OCI-LY1 (cell line): ENCODE measurements at regions not wholly inside any gene's neighbourhood (a gene's known extent, or its start where the extent isn't known, plus 50 kb on each side); places are given as distances from the start of the nearest gene placed in this dataset.

Experiments
- H2AFZ ChIP-seq: fragments of 200-600 bp; sonication (generic), shearing (Covaris generic); 2 replicates; pipeline ENCODE4 v1.6.0; 2014; ENCODE audit warnings: antibody characterized with exemption, mild to moderate bottlenecking, low read length
- H3F3A ChIP-seq: fragments of 200-600 bp; sonication (generic), shearing (Covaris generic); 2 replicates; pipeline ENCODE4 v1.6.0; 2014; ENCODE audit warnings: mild to moderate bottlenecking, antibody characterized with exemption, low read length, moderate library complexity; ENCODE audit not compliant: insufficient read depth
- H3K27ac ChIP-seq: fragments of 200-600 bp; sonication (generic); 2 replicates; pipeline ENCODE4 v1.5.1; 2014; ENCODE audit warnings: low read length, mixed run types, mild to moderate bottlenecking, low read depth; ENCODE audit not compliant: poor library complexity, severe bottlenecking
- H3K27me3 ChIP-seq: fragments of 200-600 bp; sonication (generic); 2 replicates; pipeline ENCODE4 v1.6.0; 2014; ENCODE audit warnings: antibody characterized with exemption, mild to moderate bottlenecking, low read length, moderate library complexity; ENCODE audit not compliant: insufficient read depth
- H3K36me3 ChIP-seq: fragments of 200-600 bp; sonication (generic); 2 replicates; pipeline ENCODE4 v1.6.1; 2014; ENCODE audit warnings: mild to moderate bottlenecking, antibody characterized with exemption, low read length, moderate library complexity, mixed read lengths; ENCODE audit not compliant: insufficient read depth
- H3K4me1 ChIP-seq: fragments of 200-600 bp; sonication (generic); 2 replicates; pipeline ENCODE4 v1.5.1; 2014; ENCODE audit warnings: mild to moderate bottlenecking, low read length, moderate library complexity; ENCODE audit not compliant: insufficient read depth, severe bottlenecking
- H3K4me2 ChIP-seq: fragments of 200-600 bp; sonication (generic), shearing (Covaris generic); 2 replicates; pipeline ENCODE4 v1.6.1; 2014; ENCODE audit warnings: low read length
- H3K4me3 ChIP-seq: fragments of 200-600 bp; sonication (generic); 2 replicates; pipeline ENCODE4 v1.5.1; 2014; ENCODE audit warnings: low read length, low read depth, mild to moderate bottlenecking, mixed read lengths; ENCODE audit not compliant: poor library complexity, severe bottlenecking
- H3K79me2 ChIP-seq: fragments of 200-600 bp; shearing (Covaris generic); 2 replicates; pipeline ENCODE4 v1.6.1; 2016; ENCODE audit warnings: mixed run types, low read length, mixed read lengths; ENCODE audit not compliant: insufficient read depth
- H3K9ac ChIP-seq: fragments of 200-600 bp; sonication (generic), shearing (Covaris generic); 2 replicates; pipeline ENCODE4 v1.6.1; 2014; ENCODE audit warnings: mild to moderate bottlenecking, low read length, mixed read lengths
- H3K9me2 ChIP-seq: fragments of 200-600 bp; sonication (generic), shearing (Covaris generic); 2 replicates; pipeline ENCODE4 v1.6.1; 2014; ENCODE audit warnings: low read depth, mild to moderate bottlenecking, low read length, mixed read lengths
- H3K9me3 ChIP-seq: fragments of 200-600 bp; shearing (Covaris generic); 2 replicates; pipeline ENCODE4 v1.6.1; 2014; ENCODE audit warnings: low read length, mixed read lengths
- H4K20me1 ChIP-seq: fragments of 200-600 bp; sonication (generic), shearing (Covaris generic); 2 replicates; pipeline ENCODE4 v1.6.0; 2016; ENCODE audit warnings: mild to moderate bottlenecking, low read length; ENCODE audit not compliant: insufficient read depth
- CTCF ChIP-seq: fragments of 200-600 bp; sonication (generic), shearing (Covaris generic); IDR thresholded peaks from 2 replicates; pipeline ENCODE4 v1.5.1; 2017; ENCODE audit warnings: mild to moderate bottlenecking, antibody characterized with exemption, low read length, moderate library complexity, mixed read lengths
- EZH2 ChIP-seq: fragments of 200-600 bp; sonication (generic), shearing (Covaris generic); IDR thresholded peaks from 2 replicates; pipeline ENCODE4 v1.8.0; 2017; ENCODE audit warnings: borderline replicate concordance, mixed run types, mild to moderate bottlenecking, antibody characterized with exemption, low read length, moderate library complexity, mixed read lengths

GRCh38 chr12:111249018-111249370 is 119.9 kb downstream of the PHETA1 start:
- Histone ChIP-seq H2AFZ (no peak overlapping the region), H3K36me3 (no peaks in the 10 kb centered on the region), H3K4me3 (no peak overlapping the region), H3F3A (no peaks in the 10 kb centered on the region), H3K9ac (no peak overlapping the region), H3K79me2 (no peaks in the 10 kb centered on the region), H3K9me3 (no peaks in the 10 kb centered on the region), H3K4me2 (no peak overlapping the region), H3K9me2 (no peaks in the 10 kb centered on the region), H3K4me1 (no peaks in the 10 kb centered on the region), H4K20me1 (no peaks in the 10 kb centered on the region), H3K27me3 (no peaks in the 10 kb centered on the region), H3K27ac (no peak overlapping the region)
- TF ChIP-seq EZH2 (no peak), CTCF (no peak)

- H3K4me2 ChIP-seq = no peak overlapping the region
- no peaks in the 10 kb centered on the region for H3K36me3 ChIP-seq
- H3K9me2 ChIP-seq = no peaks in the 10 kb centered on the region
- H3K4me3 ChIP-seq = no peak overlapping the region
- no peaks in the 10 kb centered on the region for H3K9me3 ChIP-seq
- no peak overlapping the region for H3K9ac ChIP-seq
- H3K79me2 ChIP-seq = no peaks in the 10 kb centered on the region
- H3K27ac ChIP-seq = no peak overlapping the region
- H3K27me3 ChIP-seq = no peaks in the 10 kb centered on the region
- no peaks in the 10 kb centered on the region for H4K20me1 ChIP-seq
- H3K4me1 ChIP-seq = no peaks in the 10 kb centered on the region
- no peaks in the 10 kb centered on the region for H3F3A ChIP-seq
- no peak overlapping the region for H2AFZ ChIP-seq
- no peak for TF ChIP-seq CTCF
- no peak for TF ChIP-seq EZH2
Observed at GRCh38 chr12:111248236-111249017, 120.5 kb downstream of the PHETA1 start.

- no peak overlapping the region for H3K4me3 ChIP-seq
- no peaks in the 10 kb centered on the region for H3K9me2 ChIP-seq
- no peaks in the 10 kb centered on the region for H3K9me3 ChIP-seq
- no peak overlapping the region for H2AFZ ChIP-seq
- H3K36me3 ChIP-seq = no peaks in the 10 kb centered on the region
- no peak overlapping the region for H3K27ac ChIP-seq
- H4K20me1 ChIP-seq = no peaks in the 10 kb centered on the region
- no peaks in the 10 kb centered on the region for H3K27me3 ChIP-seq
- H3K79me2 ChIP-seq = no peaks in the 10 kb centered on the region
- H3K4me2 ChIP-seq = no peak overlapping the region
- H3F3A ChIP-seq = no peaks in the 10 kb centered on the region
- no peak overlapping the region for H3K9ac ChIP-seq
- no peaks in the 10 kb centered on the region for H3K4me1 ChIP-seq
- TF ChIP-seq EZH2 (no peak), CTCF (no peak)
Observed at GRCh38 chr12:111247083-111247783, 121.7 kb downstream of the PHETA1 start.
